Adrenal gland (tissue), 5 donors: ENCODE measurements at regions not wholly inside any gene's neighbourhood (a gene's known extent, or its start where the extent isn't known, plus 50 kb on each side); places are given as distances from the start of the nearest gene placed in this dataset.

Experiments
- CTCF ChIP-seq, 6 experiments: fragments of 450-650 bp in 4 of 6; fragments of 200-600 bp in 2 of 6; sonication (generic) in 1 of 6; IDR thresholded peaks; 1 replicate in 5 of 6; 2 replicates in 1 of 6; pipeline versions ENCODE4 v1.5.1 to v1.8.0; 2016 to 2021; ENCODE audit warnings: antibody characterized with exemption in 6 of 6, mild to moderate bottlenecking in 2 of 6, moderate library complexity in 1 of 6
- POLR2A ChIP-seq, 2 donors: fragments of 450-650 bp; IDR thresholded peaks; one replicate each; pipeline ENCODE4 v1.6.1; 2017; ENCODE audit warnings: antibody characterized with exemption in 2 of 2, mild to moderate bottlenecking in 2 of 2, moderate library complexity in 1 of 2
- donor health status: DM: no; HTN: no; CAD: no.

GRCh38 chr2:4049463-4049862, 346.1 kb downstream of the DCDC2C start:
- no peak for TF ChIP-seq CTCF (IDR thresholded peaks at IDR 0.05)
- TF ChIP-seq POLR2A (IDR thresholded peaks at IDR 0.05) = no peak
